Forelimb muscle (tissue), 1 donor: ENCODE measurements at regions not wholly inside any gene's neighbourhood (a gene's known extent, or its start where the extent isn't known, plus 50 kb on each side); places are given as distances from the start of the nearest gene placed in this dataset.

ENCODE experiments used
- DNase-seq: peaks from one replicate; pipeline ENCODE4 v3.0.0-alpha.2; 2013; ENCODE audit warnings: low read depth

DNA sequence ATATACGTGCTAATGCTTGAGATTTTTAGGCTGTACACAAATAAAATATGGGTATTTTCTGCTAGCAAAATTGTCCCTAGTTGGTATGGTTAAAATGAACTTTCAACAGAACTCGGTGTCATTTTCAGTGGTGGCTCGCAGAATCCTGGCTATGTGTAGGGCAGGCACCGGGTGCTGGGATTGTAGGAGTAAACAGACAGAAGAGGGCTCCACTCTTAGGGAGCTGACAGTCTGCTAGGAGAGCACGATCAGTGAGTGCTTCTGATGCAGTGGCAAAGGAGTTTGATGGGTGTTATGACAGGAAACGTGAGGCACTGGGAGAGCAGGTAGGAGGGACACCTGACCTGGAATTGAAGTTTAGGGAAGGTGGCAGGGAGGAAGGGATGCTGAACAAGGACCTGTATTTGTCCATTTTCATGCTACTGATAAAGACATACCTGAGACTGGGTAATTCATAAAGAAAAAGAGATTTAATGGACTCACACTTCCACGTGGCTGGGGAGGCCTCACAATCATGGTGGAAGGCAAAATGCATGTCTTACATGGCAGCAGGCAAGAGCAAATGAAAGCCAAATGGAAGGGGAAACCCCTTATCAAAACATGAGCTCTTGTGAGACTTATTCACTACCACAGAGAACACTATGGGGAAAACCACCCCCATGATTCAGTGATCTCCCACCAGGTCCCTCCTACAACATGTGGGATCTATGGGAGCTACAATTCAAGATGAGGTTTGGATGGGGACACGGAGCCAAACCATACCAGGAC is 105.4 kb upstream of the LCLAT1 start:
- DNase-seq, result no peak

DNA sequence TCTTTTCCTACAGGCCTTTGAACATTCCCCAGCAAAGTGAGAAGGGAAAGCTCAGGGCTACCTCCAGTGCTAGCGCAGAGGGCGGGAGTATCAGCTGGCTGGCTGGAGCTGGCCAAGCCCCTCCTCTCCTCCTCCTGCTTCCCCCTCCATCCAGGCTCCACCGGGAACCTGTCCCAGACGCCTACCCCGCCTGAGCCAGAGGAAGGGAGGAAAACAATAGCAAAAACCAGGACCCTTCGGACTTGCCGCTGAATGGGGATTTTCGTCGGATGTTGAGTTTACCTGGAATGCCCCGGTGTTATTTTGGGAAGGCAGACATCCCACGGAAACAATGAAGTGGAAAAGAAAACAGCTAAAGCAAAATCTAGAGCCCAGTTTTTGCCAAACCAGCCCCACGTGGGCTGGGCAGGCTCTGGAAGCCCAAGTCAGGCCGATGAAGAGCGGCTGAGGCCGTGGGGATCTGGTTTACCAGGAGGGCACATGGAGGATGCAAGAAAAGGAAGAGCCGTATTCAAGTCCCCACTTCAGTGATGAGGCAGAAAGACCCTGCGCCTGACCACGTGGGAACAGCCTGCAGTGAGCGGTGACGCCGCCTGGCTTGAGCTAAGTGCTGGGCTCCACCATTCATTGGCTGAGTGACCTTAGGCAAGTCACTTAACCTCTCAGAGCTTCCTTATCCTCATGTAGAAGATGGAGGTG is 100.4 kb upstream of the LCLAT1 start:
- peak; percentile 34 for DNase-seq

DNA sequence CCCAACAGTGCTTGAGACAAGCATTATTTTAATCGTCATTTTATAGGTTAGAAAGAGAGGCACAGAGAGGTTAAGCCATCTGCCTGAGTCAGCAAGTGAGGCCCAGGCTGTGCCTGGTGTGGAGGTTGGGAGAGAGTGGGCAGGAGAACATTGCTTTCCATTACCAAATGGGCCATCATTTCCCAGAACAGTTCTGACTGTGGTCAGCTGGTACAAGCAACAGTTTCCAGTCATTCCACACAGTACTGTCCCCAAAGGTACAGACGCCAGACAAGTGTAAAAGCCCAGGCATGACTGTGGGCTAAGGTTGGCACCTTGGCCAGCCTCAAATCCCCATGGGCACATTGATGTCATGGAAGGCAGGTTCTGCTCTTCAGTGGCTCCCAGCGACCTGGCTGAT is 98.2 kb upstream of the LCLAT1 start:
- no peak for DNase-seq

DNA sequence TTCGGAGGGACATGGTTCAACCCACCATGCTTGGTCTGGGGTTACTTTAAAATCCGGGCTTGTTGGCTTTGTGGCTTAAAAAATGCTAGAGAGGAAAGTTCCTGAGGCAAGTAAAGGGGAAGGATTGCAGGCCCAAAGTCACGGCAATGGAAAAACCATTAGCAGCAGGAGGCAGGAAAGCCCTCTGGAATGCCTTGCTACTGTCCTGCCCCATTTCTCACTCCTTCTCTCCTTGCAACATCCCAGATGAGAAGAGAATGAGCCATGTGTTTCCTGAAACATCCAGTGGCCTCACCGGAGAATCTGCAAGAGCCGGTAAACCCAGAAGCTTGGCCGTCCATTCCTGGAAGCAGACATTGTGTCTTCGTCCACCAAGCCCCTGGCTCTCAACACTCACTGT is 97.4 kb upstream of the LCLAT1 start:
- no peak for DNase-seq

DNA sequence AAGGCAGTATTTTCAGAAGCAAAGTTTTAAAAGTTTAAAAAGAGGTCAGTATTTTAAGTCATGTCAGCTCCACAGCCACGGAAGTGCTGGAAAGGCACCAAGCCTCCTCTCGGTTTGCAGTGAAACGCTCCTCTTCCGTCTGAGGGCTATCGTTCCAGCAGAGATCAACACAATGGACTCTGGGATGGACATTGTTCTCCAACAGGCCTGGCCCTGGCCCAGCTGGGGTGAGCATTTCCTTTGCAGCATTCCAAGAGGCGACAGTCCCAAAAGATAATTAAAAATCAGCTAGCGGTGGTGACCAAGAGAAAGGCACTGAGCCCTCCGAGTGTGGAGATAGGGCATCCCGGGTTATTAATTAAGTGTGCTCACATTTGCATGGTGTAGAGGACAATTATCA is 95.9 kb upstream of the LCLAT1 start:
- DNase-seq, result peak; percentile 22

DNA sequence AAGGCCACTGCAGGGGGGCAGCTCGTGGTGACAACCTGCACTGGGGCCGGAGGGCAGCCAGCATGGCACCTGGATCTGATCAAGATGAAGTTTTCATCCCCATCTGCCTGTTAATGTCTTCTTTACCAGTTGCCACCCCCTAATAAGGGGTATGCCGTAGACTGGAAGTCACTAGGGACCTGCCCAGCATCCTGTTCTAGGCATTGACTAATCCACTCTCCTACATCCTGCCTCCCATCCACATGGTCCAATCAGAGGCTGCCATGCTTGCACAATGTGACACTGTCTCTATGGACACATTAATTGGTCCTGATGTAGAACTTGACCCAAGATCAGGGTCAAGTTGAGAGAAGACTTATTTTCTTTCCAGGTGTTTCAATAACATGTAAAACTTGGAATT is 95.1 kb upstream of the LCLAT1 start:
- DNase-seq, result no peak

DNA sequence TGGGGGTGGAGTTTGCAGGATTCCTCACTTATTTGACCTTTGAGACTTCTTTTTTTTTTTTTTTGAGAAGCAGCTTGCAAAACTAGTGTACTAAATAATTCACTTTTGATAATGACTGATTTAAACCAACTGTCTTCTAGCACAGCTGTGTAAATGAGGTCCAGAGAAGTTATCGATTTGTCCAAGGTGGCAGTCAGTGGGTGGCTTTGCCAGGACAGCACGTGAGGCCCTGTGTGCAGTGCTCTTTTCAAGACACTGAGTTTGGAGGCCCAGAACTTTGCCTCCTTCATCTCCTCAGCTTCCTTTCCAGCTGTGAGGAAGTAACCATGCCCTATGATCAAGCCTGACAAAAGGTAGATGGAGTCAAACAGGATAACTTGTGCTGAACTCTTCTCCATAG is 92.9 kb upstream of the LCLAT1 start:
- DNase-seq, result no peak

DNA sequence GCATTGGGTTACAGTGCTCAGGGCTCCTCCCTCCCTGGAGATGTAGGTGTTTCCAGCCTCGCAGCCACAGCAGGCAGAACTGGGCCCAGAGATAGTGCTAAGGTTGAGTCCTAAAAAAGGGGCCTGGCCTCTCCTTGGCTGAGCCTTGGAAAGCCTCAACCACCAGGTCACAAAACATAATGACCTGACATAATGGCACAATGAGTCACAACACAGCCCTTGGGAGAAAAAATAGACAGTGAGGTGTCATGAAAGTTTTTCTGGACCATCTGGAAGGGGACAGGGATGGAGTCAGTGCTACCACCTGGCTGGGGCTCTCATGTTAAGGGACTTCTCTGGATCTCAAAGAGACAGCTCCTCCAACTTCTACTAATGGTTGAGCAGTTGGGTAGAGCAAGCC is 92.4 kb upstream of the LCLAT1 start:
- DNase-seq, result no peak

DNA sequence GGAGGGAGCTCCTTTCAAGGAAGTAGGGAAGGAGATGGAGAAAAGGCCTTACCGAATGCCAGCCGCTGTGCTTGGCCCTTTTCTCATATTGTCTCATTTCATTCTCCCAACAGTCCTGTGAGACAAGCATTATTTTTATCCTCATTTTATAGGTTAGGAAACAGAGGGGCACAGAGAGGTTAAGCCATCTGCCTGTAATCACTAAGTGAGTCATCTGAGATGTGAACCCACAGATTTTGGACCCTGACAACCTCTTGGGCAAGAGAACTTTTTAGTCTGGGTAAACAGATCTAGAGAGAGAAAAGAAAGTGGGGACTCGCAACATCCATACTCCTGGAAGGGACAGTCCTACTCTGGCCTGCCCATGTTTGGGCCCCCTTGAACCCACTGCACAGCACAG is 91.7 kb upstream of the LCLAT1 start:
- DNase-seq, result no peak

DNA sequence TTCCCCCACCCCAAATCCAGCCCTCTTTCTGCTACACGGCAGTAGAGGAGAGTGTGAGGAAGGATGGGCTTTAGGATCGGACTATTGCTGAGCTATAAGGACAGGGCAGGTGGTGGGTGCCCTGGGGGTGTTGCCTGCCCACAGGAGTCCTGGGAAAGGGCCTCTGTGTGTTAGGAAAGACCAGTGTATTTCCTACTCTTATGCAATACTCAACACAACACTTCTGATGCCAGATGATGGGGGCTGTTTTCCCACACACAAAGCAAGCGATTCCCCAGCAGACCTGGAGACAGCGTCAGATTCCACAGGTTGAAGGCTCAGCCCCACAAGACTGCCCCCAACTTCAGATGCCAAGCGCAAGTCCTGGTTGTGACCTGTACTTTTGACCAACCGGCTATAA is 91.0 kb upstream of the LCLAT1 start:
- DNase-seq, result no peak

DNA sequence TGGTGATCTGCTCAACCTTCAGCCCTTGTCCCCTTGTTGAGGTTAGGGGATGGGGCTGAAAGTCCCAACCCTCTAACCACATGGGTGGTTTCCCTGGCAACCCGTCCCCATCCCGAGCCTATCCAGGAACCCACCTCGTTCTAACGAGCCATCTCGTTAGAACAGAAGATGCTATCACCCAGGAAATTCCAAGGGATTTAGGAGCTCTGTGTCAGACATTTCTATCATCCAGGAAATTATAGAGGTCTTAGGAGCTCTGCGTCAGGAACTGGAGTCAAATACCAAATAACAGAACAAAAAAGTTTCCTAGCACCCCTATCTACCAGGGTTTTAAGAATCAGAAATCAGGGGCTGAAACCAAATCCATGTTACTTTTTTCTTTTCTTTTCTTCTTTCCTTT is 90.3 kb upstream of the LCLAT1 start:
- no peak for DNase-seq

DNA sequence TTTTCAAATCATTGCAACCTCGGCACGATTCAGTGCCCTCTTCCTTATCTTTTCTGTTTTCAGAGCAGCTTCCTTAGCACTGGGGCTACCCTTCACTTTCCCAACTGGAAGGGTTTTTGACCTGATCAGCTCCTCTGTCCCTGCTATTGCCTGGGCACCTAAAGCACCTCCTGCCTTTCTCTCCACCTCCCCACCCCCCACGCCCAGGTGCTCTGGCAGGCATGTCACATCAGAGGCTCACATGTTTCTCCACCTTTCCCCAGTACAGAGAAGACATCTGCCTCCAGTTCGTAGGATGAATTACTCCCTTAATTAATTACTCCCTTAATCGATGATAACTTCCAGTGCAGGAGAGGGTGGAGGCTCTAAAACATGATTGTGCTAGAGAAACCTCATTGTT is 88.7 kb upstream of the LCLAT1 start:
- DNase-seq, result no peak

DNA sequence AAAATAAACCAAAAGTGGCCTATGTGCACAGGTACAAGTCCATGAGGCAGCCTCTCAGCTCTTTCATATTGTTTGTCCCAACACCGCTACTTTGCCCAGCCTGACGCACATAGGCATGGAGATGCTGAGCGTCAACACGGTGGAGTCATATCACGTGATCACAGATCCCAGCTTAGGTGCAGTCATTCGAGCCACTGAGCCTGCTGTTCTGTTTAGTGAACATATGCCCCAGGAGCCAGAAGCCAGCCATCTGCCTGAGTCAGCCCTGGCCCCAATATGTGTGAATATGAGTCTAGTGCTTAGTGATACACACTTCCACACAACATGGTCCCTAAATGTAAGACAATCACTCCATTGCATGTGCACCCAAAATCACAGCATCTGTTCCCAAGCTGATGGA is 88.2 kb upstream of the LCLAT1 start:
- no peak for DNase-seq

DNA sequence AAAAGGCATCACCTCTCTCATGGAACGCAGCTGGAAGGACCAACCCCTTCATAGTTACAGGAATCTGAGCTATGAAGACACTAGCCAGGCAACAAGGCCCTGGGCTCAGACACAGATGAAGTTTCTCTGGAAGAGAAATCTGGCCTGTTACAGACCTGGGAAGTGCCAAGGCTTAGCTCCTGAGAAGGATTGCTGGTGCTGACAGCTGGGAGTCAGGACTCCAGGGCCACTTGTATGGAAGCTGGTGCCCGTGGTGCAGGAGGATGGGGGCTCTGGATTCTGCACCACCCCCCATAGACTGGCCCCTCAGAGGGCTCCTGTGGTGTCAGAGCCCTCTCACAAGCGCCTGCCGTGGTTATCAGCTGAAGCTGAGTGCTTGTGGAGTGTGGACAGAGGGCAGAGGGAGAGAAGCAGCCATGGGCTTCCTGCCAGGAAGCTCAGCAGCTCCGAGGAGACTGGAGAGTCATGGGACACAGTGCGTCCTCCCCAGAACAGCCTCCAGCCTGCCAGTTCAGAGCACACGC is 87.3 kb upstream of the LCLAT1 start:
- no peak for DNase-seq

DNA sequence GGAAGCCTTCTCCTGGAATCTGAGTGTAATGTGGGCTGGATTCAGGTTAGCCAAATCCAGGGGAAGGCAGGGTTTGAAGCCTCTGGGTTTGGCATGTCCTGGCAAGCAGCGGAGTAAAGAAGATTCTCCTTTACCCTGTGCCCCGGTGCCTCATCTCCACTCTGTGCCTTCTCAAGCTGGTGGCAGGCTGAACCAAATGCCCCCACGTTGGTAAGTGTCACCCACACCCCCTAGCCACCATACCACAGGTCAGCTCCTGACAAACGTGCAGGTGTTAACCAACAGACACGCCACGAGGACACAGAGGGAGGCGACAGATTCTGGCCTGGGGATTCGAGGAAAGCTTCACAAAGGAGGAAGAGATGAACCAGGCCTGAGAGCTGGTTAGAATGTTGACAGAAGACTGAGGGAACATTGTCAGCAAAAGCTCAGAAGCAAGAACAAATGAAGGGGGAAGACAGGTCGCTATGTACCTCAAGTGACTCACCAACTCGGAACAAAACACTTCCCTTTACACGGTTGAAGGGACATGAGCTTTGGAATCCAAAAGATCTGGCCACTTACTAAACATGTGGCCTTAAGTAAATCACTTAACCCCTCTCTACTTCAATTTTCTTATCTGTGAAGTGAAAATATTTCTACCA is 85.2 kb upstream of the LCLAT1 start:
- no peak for DNase-seq

DNA sequence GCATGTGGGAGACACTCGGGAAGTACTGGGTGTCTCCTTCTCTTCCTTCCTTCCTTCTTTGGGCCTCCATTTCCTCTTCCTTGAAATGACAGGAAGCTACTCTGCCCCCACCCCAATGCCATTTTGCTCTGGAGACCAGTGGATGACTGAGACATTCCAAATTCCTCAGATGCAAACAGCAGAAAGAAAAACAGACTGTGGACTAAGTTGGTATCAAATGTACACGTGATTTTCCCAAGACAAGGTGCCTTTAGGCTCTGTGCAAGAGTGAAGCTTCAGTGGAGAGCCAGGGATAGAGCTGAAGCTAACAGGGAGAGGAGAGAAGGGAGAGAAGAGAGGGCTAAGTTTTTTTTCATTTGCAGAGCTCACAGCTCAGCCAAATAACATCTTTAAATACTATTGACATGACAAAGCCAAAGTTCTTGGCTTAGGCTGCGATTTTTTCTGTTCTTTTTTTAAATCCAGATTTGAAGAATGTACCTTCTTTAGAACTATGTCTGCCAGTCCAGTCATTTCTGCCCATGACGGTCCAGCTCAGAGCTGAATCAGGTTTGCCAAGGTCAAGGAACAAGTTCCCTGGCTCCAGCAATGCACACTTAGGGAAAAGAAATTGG is 84.5 kb upstream of the LCLAT1 start:
- DNase-seq, result no peak

DNA sequence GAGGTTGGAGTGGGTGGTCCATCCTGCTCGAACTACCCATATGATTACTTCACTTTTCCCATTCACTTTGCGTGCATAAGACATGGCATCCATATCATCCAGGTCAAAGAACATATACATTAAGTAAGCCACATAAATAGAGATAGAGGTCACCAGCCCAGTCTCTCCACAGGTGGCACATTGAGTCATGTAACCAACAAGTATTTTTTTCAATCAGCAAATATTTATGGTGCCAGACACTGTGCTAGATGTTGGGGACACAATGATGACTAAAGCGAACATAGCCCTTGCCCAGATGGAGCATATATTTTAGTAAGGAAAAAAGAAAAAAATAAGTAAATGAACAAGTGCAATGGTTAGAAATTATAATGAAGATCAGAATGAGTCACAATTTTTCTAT is 83.6 kb upstream of the LCLAT1 start:
- no peak for DNase-seq

DNA sequence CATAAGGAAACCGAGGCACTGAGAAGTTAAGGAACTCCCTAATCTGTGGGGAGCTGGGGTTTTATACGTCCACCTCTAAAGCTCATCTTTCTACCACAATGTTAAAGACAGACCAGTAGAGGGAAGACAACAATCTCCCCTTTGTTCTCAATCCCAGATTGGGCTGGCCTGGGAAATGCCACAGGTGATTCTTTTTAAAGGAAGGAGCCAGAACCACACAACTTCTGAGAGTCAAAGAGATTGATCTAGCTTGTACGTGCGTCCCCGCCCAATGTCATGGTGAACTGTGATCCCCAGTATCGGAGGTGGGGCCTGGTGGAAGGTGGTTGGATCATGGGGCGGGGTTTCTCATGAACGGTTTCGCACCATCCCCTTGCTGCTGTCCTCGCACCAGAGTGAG is 81.8 kb upstream of the LCLAT1 start:
- no peak for DNase-seq

DNA sequence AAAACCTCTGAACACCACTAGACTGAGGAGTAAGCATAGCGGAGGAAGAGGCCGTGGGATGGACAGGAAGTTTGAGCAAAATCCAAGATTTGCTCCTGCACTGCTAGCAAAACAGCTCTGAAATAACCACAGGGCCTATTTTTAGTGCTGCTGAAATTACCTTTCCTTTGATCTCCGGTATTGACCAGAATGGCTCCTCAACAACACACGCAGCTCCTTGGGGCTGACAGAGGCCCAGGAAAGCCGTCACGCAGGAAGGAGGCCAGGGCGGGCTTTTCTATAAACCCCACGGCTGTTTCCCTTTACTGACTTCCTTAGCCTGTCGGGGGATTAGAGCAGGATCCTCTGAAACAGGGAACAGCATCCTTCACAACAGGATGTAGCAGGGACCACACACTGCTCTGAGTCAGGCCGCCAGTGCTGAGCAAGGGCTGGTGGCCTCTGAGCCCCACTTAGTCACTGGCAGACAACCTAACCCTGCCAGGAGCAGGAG is 80.8 kb upstream of the LCLAT1 start:
- no peak for DNase-seq

DNA sequence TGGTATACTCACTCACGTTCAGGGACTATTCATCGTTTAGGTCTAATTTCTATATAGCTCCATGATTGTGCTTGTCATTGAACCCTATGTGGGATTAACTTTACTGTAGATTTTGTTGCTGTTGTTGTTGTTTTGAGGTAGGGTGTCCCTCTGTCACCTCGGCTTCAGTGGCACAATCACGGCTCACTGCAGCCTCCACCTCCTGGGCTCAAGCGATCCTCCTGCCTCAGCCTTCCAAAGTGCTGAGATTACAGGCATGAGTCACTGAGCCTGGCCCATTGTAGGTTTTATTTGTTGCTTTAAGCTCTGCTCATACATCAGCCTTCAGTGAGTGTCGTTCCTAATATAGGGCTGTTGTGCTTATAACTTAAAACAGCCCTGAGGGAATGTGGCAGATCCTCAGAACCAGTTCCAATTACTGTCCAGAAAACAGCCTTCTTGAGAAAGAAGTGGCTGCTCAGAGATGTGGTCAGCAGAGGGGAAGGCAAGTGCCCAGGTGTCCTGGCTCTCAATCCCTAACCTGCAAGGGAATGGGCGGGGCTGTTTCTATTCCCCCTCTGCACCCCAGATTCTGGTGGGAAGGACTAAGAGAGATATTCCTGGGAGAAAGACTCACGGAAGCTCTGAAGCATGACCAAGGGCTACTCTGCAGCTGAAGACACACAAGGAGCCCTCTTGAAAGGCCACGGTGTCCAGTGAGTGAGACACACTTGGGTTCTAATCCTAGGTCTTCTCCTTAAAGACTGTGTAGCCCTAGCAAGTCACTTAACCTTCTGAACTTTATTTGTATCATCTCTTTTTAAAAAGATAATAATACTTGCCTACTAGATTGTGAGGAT is 79.6 kb upstream of the LCLAT1 start:
- no peak for DNase-seq

DNA sequence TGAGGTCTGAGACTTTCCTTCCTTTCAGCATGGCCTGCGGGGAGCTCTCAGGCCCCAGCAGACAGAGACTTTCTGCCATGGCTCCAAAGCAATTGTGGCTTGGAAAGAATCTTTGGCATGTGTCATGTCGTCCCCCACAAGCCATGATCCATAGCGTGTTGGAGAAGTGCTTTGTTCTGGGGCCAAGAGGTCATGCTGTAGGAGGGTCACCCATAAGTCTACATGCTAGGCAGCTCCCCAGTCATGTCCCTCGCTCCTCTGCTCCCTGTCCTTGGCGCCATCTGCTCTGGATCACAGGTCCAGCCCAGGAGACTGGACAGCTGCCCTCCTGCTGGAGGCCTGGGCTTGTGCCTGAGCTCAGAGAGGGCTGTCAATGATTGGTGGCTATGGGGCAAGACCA is 78.8 kb upstream of the LCLAT1 start:
- no peak for DNase-seq
